Stimulated activated CD8-positive, alpha-beta memory T cell treated with anti-CD3 and anti-CD28 coated beads, Interleukin-7, amount 100 ng/mL, for 4 hours (primary cell): ENCODE measurements at regions not wholly inside any gene's neighbourhood (a gene's known extent, or its start where the extent isn't known, plus 50 kb on each side); places are given as distances from the start of the nearest gene placed in this dataset.
"Not testable (repeated sequence)": the region's sequence is repeated elsewhere in the genome, so short reads cannot be mapped to it uniquely, and the experiment has no call there.

Source experiments
- DNase-seq, 2 donors: peaks; one replicate each; pipeline ENCODE4 v3.0.0-alpha.2; 2020; ENCODE audit warnings: low read depth in 2 of 2

DNA sequence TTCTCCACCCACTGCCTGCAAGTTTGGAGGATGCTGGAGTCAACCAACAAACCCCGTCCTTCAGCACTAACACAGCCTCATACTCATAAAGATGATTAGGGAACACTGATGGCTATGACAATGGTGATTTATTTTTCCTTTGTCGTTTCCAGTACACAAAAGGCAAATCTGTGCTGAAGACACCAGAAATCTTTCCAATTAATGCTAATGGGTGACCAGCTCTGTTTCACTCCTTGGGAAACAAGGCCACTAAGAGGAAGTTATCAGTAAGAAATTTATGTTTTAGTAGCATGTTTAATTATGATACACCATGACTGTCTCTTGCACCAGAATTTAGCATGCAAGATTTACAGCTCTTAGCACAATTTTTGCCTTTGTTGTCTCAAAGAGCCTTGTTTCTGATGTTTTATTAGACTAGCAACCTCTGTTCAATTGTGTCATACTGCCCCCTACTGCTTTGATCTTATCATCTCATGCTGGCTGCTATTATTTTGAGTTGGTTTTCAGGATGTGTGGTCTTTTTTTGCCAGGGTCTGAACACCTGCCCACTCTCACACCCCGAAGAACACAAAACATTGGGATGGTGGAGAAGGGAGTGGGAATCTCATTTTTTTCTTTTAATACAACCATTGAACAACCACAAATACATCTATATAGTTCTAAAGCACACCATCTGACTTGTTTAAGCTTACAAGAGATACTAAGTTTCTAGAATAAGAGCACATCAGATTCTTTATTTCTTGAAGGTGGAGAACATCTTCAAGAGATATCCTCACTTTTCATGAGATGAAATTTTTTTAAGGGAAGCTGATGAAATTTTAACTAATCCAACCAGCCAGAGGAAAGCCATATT, 160.9 kb downstream of the SPTSSA start:
- DNase-seq, result no peak

DNA sequence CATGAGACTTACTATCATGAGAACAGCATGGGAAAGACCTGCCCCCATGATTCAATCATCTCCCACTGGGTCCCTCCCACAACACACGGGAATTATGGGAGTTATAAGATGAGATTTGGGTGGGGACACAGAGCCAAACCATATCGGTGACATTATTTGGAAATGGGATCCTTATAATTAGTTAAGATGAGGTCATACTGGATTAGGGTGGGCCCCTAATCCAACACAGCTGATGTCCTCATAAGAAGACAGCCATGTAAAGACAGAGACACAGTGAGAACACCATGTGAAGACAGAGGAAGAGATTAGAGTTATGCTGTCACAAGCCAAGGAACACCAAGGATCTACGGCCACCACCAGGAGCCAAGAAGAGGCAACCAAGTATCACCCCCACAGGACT, 161.7 kb downstream of the SPTSSA start:
- DNase-seq, result no peak

DNA sequence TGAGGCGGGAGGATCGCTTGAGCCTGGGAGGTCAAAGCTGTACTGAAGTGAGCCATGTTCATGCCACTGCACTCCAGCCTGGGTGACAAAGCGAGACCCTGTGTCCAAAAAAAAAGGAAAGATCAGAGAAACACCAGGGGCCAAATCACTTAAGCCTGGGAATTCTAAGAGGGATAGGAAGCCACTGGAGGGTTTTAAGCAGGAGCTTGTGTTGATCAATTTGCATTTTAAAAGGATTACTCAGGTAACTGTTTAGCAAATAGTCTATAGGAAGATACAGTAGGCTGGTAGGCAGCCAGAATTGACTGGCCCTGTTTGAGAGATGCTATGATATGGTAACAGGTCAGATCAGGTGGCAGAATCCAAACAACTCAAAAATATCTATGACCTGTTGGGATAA, 162.7 kb downstream of the SPTSSA start:
- DNase-seq, result no peak

DNA sequence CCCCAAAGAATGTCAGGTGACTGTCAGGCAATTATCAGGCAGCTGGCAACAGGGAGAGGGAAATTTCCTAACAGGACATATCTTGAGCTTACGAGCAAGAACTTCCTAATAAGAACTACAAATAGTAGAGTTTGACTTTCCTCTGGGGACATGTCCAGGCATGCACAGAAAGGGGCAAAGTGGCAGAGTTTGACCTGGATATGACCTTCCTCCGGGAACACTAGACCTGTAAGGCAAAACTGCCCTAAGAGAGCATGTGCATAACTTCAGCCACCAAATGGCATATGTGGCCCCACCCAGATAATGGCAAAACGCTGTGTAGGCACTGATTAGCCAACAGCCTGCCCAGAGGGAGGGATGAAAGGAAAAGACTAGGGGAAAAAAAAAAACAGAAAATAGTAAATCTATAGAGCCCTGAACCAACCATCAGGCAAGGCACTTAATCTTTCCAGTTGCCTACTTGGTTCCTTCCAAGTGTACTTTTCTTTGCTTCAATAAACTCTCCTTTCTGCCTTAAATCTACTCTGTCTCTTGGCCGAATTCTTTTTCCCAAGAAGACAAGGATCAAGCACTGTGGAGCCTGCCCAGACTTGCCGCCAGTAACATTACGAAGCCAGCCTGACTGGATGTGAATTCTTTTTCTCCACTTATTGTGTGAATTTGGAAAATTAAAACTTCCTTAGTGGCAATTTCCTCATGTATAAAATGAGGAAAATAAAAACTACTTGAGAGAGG, 164.1 kb downstream of the SPTSSA start:
- no peak for DNase-seq

DNA sequence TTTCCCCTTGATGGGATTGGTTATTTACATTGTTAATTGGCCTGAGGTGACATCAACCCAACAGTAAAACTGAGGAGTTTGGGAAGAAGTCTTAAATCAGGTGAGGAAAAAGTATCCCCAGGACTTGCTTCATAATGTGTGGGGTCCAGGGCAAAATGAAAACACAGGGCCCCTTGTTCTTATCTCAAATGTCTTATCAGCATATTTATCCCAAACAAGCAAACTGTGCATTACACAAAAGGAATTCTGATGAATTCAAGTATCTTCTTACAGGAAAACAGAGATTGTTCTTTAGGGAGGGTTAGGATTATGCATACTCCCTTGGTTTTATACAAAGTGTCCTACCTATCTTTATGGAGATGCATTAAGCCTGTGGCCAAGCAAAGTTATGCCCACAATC, 178.4 kb downstream of the SPTSSA start:
- DNase-seq, result no peak

DNA sequence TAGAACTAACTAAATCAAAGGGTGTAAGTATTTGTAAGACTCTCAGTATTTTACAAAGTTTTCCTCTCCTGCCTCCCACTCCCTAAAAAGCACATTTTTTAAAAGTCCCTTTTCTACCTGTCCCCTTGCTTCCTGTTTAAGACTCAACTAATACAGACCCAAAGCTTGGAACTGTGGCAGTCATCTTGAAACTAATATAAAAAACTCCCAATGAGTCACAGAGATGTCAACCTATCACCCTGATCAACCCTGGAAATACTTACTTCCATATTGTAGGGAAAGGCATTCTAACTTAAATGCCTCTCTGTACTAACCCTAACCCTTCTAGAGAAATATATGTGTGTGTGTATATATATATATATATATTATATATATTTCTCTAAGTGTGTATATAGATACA, 184.8 kb downstream of the SPTSSA start:
- DNase-seq, result no peak

DNA sequence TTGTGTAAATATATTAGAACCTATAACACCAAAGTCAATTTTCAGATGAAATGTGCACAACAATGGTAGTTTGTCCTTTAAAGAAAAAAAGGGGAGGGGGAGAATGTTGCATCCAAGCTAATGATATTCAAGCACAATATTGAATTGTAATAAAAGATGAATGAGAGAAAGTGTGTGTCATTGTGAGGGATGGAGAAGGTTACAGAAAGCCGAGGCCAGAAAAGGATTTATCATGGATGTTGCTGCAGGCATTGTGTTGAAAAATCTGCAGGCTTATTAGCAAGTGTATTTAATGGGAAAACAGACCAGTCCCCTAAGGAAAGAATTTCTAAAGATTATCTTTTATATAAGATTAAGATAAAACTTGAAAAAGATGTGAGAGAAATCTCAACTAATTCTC, 186.5 kb downstream of the SPTSSA start:
- no peak for DNase-seq

DNA sequence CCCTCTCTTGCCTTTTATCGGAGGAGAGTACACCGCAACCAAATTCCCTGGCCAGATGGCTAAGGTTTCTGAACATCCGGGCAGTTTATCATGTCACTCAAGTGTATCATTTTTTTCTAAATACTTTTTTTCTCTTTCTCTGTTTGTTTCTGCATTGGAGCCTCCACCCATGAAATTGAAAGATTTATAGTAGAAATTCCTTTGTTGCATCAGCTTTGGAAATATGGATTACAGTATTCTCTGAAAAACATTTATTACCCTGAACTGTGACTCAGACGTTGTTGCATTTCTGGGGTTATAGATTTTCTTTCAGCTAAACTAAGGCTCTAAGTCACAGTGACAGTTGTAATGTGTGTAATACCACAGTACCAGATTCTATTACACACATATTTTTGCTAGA, 187.0 kb downstream of the SPTSSA start:
- DNase-seq, result no peak

DNA sequence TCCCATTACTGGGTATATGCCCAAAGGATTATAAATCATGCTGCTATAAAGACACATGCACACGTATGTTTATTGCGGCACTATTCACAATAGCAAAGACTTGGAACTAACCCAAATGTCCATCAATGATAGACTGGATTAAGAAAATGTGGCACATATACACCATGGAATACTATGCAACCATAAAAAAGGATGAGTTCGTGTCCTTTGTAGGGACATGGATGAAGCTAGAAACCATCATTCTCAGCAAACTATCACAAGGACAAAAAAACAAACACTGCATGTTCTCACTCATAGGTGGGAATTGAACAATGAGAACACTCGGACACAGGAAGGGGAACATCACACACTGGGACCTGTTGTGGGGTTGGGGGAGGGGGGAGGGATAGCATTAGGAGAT, 188.3 kb downstream of the SPTSSA start:
- not testable (repeated sequence) for DNase-seq

DNA sequence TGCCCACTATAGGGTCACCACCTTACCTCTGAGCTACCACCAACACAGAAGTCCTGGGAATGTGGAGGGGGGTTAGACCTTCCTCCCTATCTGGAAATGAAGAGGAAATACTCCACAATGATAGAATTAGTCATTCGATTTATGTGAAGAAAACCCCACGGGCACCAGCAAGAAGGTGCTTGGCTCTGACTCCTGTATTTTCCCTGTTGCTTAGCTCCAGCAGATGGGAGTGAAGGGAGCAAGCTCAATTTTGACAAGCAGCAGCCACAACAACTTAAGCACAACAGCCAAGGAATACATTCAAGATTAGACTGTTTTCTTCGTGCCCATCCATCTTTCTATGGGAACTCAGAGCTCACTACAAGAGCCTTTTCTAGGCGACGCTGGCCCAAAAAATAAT, 191.7 kb downstream of the SPTSSA start:
- no peak for DNase-seq

DNA sequence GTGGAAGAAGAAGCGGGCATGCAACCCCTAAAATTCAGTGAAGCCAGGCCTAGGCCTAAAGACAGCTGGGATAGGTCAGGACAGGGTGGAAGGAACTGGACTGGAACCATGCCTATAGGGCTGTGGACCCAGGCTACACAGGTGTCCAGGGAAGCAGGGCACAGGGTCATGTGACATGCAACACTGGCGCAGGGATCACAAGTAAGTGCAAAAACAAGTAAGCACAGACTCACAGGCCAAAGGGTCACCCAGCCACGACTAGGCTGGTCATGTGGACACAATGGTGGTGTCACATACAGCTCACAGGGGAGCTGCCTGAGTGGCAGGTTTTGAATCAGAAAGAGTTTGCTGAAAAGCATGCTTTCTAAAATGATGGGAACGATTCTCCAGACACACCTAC, 195.7 kb downstream of the SPTSSA start:
- no peak for DNase-seq

DNA sequence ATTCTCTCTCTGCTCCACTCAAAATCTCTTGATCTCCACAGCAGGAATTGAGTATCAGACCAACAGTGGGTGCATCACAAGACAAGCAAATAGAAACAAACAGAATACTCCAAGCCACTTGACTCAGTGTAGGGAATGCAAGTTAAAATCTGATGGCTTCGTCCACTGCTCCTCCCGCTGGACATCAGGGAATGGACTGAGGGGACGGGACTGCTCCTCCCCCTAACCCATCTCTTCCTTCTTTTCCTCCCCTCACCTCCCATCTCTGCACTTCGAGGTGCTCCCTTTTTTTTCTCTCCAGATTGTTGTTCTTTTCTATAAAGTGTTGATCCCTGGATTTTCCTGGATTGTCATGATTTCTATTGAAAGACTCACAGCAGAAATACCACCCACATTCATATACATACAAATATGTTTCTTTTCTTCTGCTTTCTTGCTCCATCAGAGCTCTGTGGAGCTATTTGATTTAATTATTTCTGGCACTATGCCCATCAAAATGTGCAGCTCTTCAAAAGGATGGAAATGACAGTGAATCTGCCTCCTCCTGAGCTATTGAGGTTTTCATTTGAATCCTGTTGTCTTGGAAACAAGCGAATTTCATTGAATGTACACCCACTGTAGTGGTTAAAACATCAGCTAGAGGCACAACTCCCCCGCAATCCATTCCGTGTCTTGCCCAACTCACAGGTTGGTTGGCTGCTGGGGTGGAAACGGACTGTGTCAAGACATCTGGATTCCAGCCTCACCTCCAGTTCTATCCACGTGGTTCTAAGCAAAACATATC, 199.7 kb downstream of the SPTSSA start:
- no peak for DNase-seq

DNA sequence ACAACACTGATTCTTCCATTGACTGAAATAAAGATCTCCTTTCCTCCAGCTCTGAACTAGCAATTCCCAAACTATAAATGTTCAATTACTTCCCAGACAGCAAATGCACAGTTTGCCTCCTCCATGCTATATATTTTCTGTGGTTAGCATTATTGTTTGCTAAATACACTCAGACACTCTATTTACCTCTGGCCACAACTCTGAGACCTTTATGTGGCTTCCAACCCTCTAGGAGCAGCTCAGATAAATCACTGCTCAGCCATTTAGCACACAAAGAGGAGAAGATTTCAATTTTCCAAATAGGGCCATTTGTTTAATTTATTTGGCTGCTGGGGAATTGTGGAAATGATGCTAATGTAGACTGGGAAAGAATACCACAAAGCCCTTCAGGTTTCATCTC, 202.0 kb downstream of the SPTSSA start:
- no peak for DNase-seq

DNA sequence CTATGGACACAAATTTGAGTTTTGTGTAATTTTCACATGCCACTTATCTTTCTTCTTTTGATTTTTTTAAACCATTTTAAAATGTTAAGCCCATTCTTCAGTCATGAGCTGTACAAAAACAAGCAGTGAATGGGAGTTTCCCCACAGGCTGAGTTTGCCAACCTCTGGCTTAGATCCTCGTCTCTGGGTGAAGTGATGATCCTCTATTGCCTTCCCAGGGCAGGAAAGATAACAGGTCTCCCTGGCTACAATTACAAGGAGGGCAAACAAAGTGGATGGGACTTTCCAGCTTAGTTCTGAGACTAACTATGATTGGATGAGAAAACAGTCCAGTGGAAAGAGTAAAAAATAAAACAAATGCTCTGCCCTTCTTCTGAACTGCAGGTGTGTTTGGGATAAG, 203.7 kb downstream of the SPTSSA start:
- no peak for DNase-seq

DNA sequence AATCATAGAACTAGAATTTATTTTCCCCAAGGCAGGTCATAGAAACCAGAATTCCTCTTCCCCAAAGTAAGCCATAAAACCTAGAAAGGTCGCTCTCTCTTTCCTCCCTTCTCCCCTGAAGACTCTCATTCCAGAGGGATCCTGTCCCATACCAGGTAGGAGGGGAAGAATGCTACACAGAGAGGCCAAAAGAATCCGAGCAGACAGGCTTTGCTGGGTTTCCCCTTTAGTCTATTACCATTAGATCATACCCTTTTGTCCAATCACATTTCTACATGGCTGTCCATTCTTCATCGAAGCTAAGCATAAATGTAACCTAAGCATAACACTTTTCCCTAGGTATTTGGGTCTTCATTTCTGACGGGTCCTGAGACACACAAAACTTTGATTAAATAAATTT, 204.5 kb downstream of the SPTSSA start:
- no peak for DNase-seq

DNA sequence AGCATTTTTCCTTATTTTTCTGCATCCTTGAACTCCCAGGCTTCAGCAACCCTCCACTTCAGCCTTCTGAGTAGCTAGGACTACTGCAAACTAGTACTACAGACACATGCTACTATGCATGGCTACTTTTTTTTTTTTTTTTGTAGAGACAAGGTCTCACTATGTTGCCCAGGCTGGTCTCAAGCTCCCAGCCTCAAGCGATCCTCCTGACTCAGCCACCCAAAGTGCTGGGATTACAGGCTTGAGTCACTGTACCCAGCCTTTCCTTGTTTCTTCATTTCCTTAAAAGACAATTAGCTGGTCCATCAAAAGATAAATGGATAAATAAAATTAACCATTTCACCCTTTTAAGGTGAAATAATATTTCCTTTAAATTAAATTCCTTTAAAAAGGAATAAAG, 205.8 kb downstream of the SPTSSA start:
- no peak for DNase-seq

DNA sequence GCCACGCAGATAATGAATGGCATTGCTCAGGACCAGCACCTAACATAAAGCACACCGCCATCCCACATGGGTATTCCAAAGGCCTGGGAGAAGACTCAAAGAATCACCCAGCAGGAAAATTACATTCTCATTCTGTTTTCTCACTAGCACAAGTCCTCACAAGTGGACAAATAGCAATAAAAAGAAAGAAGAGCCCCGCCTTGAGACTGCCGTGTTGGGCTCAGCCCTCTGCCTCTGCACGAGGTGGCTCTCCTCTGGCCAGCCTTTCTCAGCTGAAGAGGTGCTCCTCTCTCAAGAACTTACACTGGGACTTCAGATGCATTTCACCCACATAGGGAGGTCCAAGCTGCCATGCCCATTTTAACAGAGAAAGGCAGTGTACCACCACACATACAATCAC, 207.5 kb downstream of the SPTSSA start:
- DNase-seq, result no peak

DNA sequence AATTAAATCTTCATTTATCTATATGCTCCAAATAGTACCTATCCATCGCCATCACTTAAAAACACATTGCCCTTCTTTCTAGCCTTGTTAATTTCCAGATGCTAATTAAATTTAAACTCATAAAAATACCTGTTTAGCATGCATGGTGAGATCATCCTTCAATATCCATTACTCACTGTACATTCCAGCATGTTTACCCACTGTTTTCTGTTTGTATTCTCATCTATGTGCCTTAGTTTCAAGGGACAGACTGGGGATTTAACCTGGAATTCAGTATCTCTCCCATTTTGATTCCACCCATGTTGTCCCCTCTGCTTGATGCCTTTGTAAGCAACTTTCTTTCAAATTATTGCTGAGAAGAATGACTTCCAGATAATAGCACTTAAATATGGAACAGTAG, 208.0 kb downstream of the SPTSSA start:
- no peak for DNase-seq

DNA sequence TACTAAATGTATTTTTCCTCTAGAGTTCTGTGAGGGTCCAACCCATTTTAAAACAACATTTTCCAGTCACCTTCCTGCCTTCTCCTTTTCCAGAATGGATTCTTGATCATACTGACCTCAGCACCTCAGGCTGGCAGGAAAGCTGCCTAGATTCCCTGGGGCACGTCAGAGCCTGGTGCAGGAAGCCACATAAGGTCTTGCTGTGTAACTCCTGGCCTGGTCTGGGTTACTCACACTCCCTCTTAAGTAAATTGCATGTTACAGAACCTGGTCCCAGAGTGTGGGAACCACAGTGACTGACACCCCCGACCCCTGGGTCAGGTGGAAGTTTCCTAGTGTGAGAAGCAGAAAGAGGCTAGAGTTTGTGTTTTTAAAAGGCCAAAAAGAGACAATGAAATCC, 209.8 kb downstream of the SPTSSA start:
- no peak for DNase-seq

DNA sequence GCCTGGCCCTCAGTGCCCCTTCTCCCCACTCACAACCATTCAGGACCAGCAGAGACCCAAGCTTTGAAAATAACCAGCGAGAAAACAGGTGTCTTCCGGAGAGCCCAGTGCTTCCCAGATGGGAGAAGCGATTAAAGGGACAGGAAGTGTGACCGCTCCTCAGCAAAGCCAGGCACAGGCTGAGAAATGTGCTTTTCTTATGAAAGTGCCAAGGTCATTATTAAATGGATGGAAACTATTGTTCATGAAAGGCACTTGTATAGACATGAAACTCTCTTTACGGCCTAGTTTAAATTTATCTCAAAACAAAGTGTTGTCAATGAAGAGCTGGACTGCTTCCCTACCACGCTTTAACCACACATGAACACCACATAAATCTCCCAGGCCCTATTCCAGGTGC, 210.4 kb downstream of the SPTSSA start:
- no peak for DNase-seq

DNA sequence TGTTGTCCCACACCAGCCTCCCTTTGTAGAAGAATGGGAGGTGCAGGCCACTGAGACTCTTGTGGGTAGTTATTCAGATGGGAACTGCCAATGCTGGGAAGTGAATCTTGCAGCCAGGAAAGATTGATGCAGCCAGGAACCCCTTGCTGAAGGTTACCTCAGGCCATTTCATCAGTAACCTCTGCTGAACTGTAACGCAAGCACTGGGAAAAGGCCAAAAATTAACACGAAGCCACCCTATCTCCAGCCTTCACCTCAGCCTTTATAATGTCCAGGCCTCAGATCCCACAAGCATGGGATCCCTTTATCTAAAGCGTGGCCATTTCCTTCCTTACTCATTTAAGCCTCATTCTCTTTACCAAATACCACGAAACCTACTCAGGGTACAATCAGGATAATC, 211.1 kb downstream of the SPTSSA start:
- no peak for DNase-seq

DNA sequence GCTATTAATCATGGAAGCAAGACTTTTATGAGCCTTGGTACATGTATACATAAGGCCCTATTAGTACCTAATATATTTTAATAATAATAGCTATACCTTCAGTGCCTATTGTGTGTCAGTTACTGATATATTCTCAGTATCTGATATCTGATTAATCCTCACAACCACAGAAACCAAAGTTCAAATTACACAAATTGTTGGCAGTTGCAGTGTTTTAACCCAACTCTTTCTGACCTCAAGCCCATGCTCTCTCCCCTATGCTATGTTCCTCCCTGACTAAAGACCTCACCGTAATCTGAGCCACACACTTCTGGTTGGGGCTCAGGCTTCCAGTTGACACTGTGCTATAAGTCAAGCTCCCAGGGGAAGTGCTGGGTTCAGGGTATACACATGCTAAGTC, 214.4 kb downstream of the SPTSSA start:
- DNase-seq, result no peak

DNA sequence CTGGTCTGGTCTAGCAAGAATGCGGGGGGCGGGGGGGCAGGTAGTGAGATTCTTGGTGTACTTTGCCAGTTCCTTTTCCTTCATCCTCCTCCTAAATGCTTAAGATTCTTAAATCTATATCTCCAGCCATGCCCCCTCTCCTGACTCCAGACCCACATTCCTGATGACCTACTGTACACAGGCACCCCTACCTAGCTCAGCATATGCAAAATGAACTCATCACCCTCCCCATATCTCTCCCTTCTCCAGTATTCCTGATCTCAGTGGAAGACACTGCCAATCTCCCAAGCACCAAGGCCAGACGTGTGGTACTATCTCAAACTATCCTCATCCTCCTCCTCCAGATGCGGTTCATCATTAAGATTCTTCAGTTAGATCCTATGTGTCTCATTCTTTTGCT, 215.8 kb downstream of the SPTSSA start:
- no peak for DNase-seq
